ENCODE measurements at regions not wholly inside any gene's neighbourhood (a gene's known extent, or its start where the extent isn't known, plus 50 kb on each side); places are given as distances from the start of the nearest gene placed in this dataset.

- no peak for TF ChIP-seq CTCF (conservative IDR thresholded peaks at IDR 0.05; ENCODE audit: low read depth in 2 of 2)
- TF ChIP-seq NANOG (IDR thresholded peaks at IDR 0.05; ENCODE audit: borderline replicate concordance), result no peak
- no peak for TF ChIP-seq ZNF331 (CRISPR knock-in tag; IDR thresholded peaks at IDR 0.05; ENCODE audit: low read depth)
- TF ChIP-seq EZH2 (IDR thresholded peaks at IDR 0.05; ENCODE audit: low read depth, unreplicated experiment), result no peak
- TF ChIP-seq STAT1 (IDR thresholded peaks at IDR 0.05; ENCODE audit: unreplicated experiment), result no peak
- TF ChIP-seq CREB1 (CRISPR knock-in tag; IDR thresholded peaks at IDR 0.05; ENCODE audit: low read depth), result no peak
- no peak for TF ChIP-seq JUNB (IDR thresholded peaks at IDR 0.05; ENCODE audit: unreplicated experiment)
- TF ChIP-seq EZH2phosphoT487 (IDR thresholded peaks at IDR 0.05; ENCODE audit: unreplicated experiment), result no peak
- TF ChIP-seq REST (IDR thresholded peaks at IDR 0.05; ENCODE audit: unreplicated experiment), result no peak
- TF ChIP-seq POLR2AphosphoS5 (IDR thresholded peaks at IDR 0.05; ENCODE audit: low read depth), result no peak
These were observed 73.8 kb upstream of the SORCS1 start for GRCh38 chr10:107238275-107238674.

Data from GM23338 (cell line).